ENCODE measurements at regions not wholly inside any gene's neighbourhood (a gene's known extent, or its start where the extent isn't known, plus 50 kb on each side); places are given as distances from the start of the nearest gene placed in this dataset.
"Not testable (repeated sequence)": the region's sequence is repeated elsewhere in the genome, so short reads cannot be mapped to it uniquely, and the experiment has no call there.

- H3K27ac ChIP-seq; H3K4me1 ChIP-seq (ENCODE audit: control insufficient read depth in 1 of 2, insufficient read depth in 1 of 2, low read depth in 1 of 2, low read length in 1 of 2); H3K36me3 ChIP-seq; H3K4me3 ChIP-seq (ENCODE audit: low read depth in 1 of 2, low read length in 1 of 2); H3K9me3 ChIP-seq; H3K27me3 ChIP-seq: not testable (repeated sequence)
Measured at GRCh38 chr2:180234991-180235390, 227.9 kb upstream of the CWC22 start.

- Histone ChIP-seq H3K9me3 (no peaks in the 10 kb centered on the region), H3K27me3 (no peaks in the 10 kb centered on the region), H3K36me3 (no peaks in the 10 kb centered on the region), H3K27ac (no peak overlapping the region), H3K4me3 (ENCODE audit: low read depth in 1 of 2, low read length in 1 of 2) (no peak overlapping the region), H3K4me1 (ENCODE audit: control insufficient read depth in 1 of 2, insufficient read depth in 1 of 2, low read depth in 1 of 2, low read length in 1 of 2) (no peaks in the 10 kb centered on the region)
- TF ChIP-seq CTCF (IDR thresholded peaks at IDR 0.05), result no peak
Measured at GRCh38 chr2:180231015-180231414, 223.9 kb upstream of the CWC22 start.

GRCh38 chr2:180227461-180227860 is 220.4 kb upstream of the CWC22 start:
- Histone ChIP-seq H3K27me3 (no peaks in the 10 kb centered on the region), H3K27ac (no peak overlapping the region), H3K4me3 (ENCODE audit: low read depth in 1 of 2, low read length in 1 of 2) (no peak overlapping the region), H3K4me1 (ENCODE audit: control insufficient read depth in 1 of 2, insufficient read depth in 1 of 2, low read depth in 1 of 2, low read length in 1 of 2) (no peaks in the 10 kb centered on the region), H3K9me3 (no peaks in the 10 kb centered on the region), H3K36me3 (no peaks in the 10 kb centered on the region)
- no peak for TF ChIP-seq CTCF (IDR thresholded peaks at IDR 0.05)

- Histone ChIP-seq H3K36me3 (no peaks in the 10 kb centered on the region), H3K27ac (no peak overlapping the region), H3K4me1 (ENCODE audit: control insufficient read depth in 1 of 2, insufficient read depth in 1 of 2, low read depth in 1 of 2, low read length in 1 of 2) (no peaks in the 10 kb centered on the region), H3K9me3 (no peaks in the 10 kb centered on the region), H3K27me3 (no peaks in the 10 kb centered on the region), H3K4me3 (ENCODE audit: low read depth in 1 of 2, low read length in 1 of 2) (no peak overlapping the region)
- TF ChIP-seq CTCF (IDR thresholded peaks at IDR 0.05), result no peak
Measured at GRCh38 chr2:180225118-180225517, 218.0 kb upstream of the CWC22 start.

GRCh38 chr2:180222644-180223043 is 215.5 kb upstream of the CWC22 start:
- no peaks in the 10 kb centered on the region for H3K27me3 ChIP-seq
- no peaks in the 10 kb centered on the region for H3K9me3 ChIP-seq
- no peaks in the 10 kb centered on the region for H3K36me3 ChIP-seq
- TF ChIP-seq CTCF (IDR thresholded peaks at IDR 0.05), result no peak
- no peaks in the 10 kb centered on the region for H3K4me1 ChIP-seq (ENCODE audit: control insufficient read depth in 1 of 2, insufficient read depth in 1 of 2, low read depth in 1 of 2, low read length in 1 of 2)
- no peak overlapping the region for H3K4me3 ChIP-seq (ENCODE audit: low read depth in 1 of 2, low read length in 1 of 2)
- no peak overlapping the region for H3K27ac ChIP-seq

GRCh38 chr2:180219491-180219890 is 212.4 kb upstream of the CWC22 start:
- no peaks in the 10 kb centered on the region for H3K9me3 ChIP-seq
- no peaks in the 10 kb centered on the region for H3K36me3 ChIP-seq
- TF ChIP-seq CTCF (IDR thresholded peaks at IDR 0.05), result no peak
- no peak overlapping the region for H3K4me3 ChIP-seq (ENCODE audit: low read depth in 1 of 2, low read length in 1 of 2)
- no peaks in the 10 kb centered on the region for H3K4me1 ChIP-seq (ENCODE audit: control insufficient read depth in 1 of 2, insufficient read depth in 1 of 2, low read depth in 1 of 2, low read length in 1 of 2)
- H3K27ac ChIP-seq, result no peak overlapping the region
- H3K27me3 ChIP-seq, result no peaks in the 10 kb centered on the region

Measured in neutrophil (primary cell).